Small intestine (tissue), 7 donors: ENCODE measurements at regions not wholly inside any gene's neighbourhood (a gene's known extent, or its start where the extent isn't known, plus 50 kb on each side); places are given as distances from the start of the nearest gene placed in this dataset.

Experiments used
- DNase-seq, 2 donors: peaks; one replicate each; pipeline versions ENCODE4 v3.0.0 to v3.0.0-alpha.2; 2013
- FAIRE-seq: peaks from 2 replicates; lab custom pipeline; 2012; peaks lifted over from hg19 to GRCh38; lab: Jason Lieb, UNC
- H3K27ac ChIP-seq, 3 donors: one replicate each; pipeline ENCODE4 v1.5.1; 2013; ENCODE audit warnings: low read length in 2 of 3, mild to moderate bottlenecking in 2 of 3, control low read depth in 1 of 3, inconsistent platforms in 1 of 3, low read depth in 1 of 3, moderate library complexity in 1 of 3
- H3K27me3 ChIP-seq, 3 donors: one replicate each; pipeline ENCODE4 v1.6.1; 2013; ENCODE audit warnings: low read length in 3 of 3, inconsistent platforms in 1 of 3; ENCODE audit not compliant: control insufficient read depth in 3 of 3, insufficient read depth in 3 of 3
- H3K36me3 ChIP-seq, 3 donors: one replicate each; pipeline ENCODE4 v1.6.1; 2013; ENCODE audit warnings: low read length in 3 of 3, inconsistent platforms in 1 of 3, low read depth in 1 of 3, mild to moderate bottlenecking in 1 of 3, moderate library complexity in 1 of 3; ENCODE audit not compliant: control insufficient read depth in 3 of 3, insufficient read depth in 2 of 3
- H3K4me1 ChIP-seq, 3 donors: one replicate each; pipeline ENCODE4 v1.6.1; 2013; ENCODE audit warnings: low read length in 2 of 3, inconsistent platforms in 1 of 3, low read depth in 1 of 3, mild to moderate bottlenecking in 1 of 3, moderate library complexity in 1 of 3; ENCODE audit not compliant: control insufficient read depth in 3 of 3, insufficient read depth in 2 of 3
- H3K4me3 ChIP-seq, 3 donors: one replicate each; pipeline ENCODE4 v1.5.1; 2013; ENCODE audit warnings: low read length in 3 of 3, control low read depth in 1 of 3, inconsistent platforms in 1 of 3, low read depth in 1 of 3, mild to moderate bottlenecking in 1 of 3, moderate library complexity in 1 of 3
- H3K9me3 ChIP-seq, 2 donors: one replicate each; pipeline ENCODE4 v1.6.1; 2013; ENCODE audit warnings: low read depth in 1 of 2, low read length in 1 of 2; ENCODE audit not compliant: control insufficient read depth in 2 of 2, insufficient read depth in 1 of 2
- WGBS, 3 donors: extraction: QIAGEN DNeasy Blood & Tissue Kit; methylation state at CpG; one replicate each; pipeline ENCODE4 v1.1.7; 2013; 5-methylcytosine and 5-hydroxymethylcytosine counted together
- donor health status: healthy with polysubstance abuse.
- donor health status: control.
- donor health status: control.
- donor health status: Bipolar disorder and iron deficiency.
- donor health status: healthy.

- Histone ChIP-seq H3K27ac (no peak overlapping the region), H3K4me1 (no peaks in the 10 kb centered on the region), H3K9me3 (no peaks in the 10 kb centered on the region), H3K36me3 (no peaks in the 10 kb centered on the region), H3K4me3 (no peak overlapping the region), H3K27me3 (no peaks in the 10 kb centered on the region)
- DNase-seq (peak; percentile 49 to 57), FAIRE-seq (no peak)
- 21 to 39% (median 32%) methylated on average over 6 of the region's 6 CpGs for WGBS, 3 donors
Measured at GRCh38 chr4:115851918-115852766, 738.7 kb upstream of the NDST4 start.

GRCh38 chr4:115850799-115851509 is 737.5 kb upstream of the NDST4 start:
- Histone ChIP-seq H3K27me3 (no peaks in the 10 kb centered on the region), H3K4me1 (no peaks in the 10 kb centered on the region), H3K36me3 (no peaks in the 10 kb centered on the region), H3K27ac (no peak overlapping the region), H3K4me3 (no peak overlapping the region), H3K9me3 (no peaks in the 10 kb centered on the region)
- 67 to 80% (median 79%) methylated on average over 5 of the region's 5 CpGs for WGBS, 3 donors
- FAIRE-seq (no peak), DNase-seq (no peak)

GRCh38 chr4:115844180-115844579 is 730.8 kb upstream of the NDST4 start:
- Histone ChIP-seq H3K9me3 (no peaks in the 10 kb centered on the region), H3K4me3 (no peak overlapping the region)
- peak in 1 of 2 donors; percentile 39 for DNase-seq

GRCh38 chr4:115841871-115842270 is 728.5 kb upstream of the NDST4 start:
- no peaks in the 10 kb centered on the region for H3K4me1 ChIP-seq
- no peaks in the 10 kb centered on the region for H3K27me3 ChIP-seq
- no peak overlapping the region for H3K27ac ChIP-seq
- FAIRE-seq = no peak
- H3K36me3 ChIP-seq = no peaks in the 10 kb centered on the region
- H3K9me3 ChIP-seq = no peaks in the 10 kb centered on the region
- DNase-seq = no peak
- no peak overlapping the region for H3K4me3 ChIP-seq

More at GRCh38 chr4:115844180-115844579, 730.8 kb upstream of the NDST4 start:
- FAIRE-seq = no peak
- Histone ChIP-seq H3K27ac (no peak overlapping the region), H3K36me3 (no peaks in the 10 kb centered on the region), H3K27me3 (no peaks in the 10 kb centered on the region), H3K4me1 (no peaks in the 10 kb centered on the region)
- 10 to 56% (median 34%) methylated on average over 2 of the region's 2 CpGs for WGBS, 3 donors

- no peaks in the 10 kb centered on the region for H3K4me1 ChIP-seq
- H3K36me3 ChIP-seq = no peaks in the 10 kb centered on the region
- H3K4me3 ChIP-seq = no peak overlapping the region
- H3K9me3 ChIP-seq = peaks cover 0 to 8% of the 10 kb centered on the region in 2 donors
- H3K27ac ChIP-seq = no peak overlapping the region
- DNase-seq = no peak
- 54 to 69% (median 69%) methylated on average over 3 of the region's 3 CpGs for WGBS, 3 donors
- FAIRE-seq = no peak
- no peaks in the 10 kb centered on the region for H3K27me3 ChIP-seq
Measured at GRCh38 chr4:115834441-115834840, 721.0 kb upstream of the NDST4 start.

- Histone ChIP-seq H3K9me3 (no peaks in the 10 kb centered on the region), H3K4me1 (no peaks in the 10 kb centered on the region), H3K27me3 (no peaks in the 10 kb centered on the region), H3K4me3 (no peak overlapping the region), H3K27ac (no peak overlapping the region), H3K36me3 (no peaks in the 10 kb centered on the region)
- no peak for FAIRE-seq
- DNase-seq = no peak
- 85 to 97% (median 91%) methylated on average over 1 of the region's 1 CpG for WGBS, 3 donors
Measured at GRCh38 chr4:115824630-115825029, 711.2 kb upstream of the NDST4 start.

GRCh38 chr4:115803825-115804224 is 690.4 kb upstream of the NDST4 start:
- Histone ChIP-seq H3K36me3 (no peaks in the 10 kb centered on the region), H3K27ac (no peak overlapping the region), H3K27me3 (no peaks in the 10 kb centered on the region), H3K9me3 (no peaks in the 10 kb centered on the region), H3K4me1 (no peaks in the 10 kb centered on the region), H3K4me3 (no peak overlapping the region)
- no peak for FAIRE-seq
- no peak for DNase-seq

- H3K36me3 ChIP-seq = no peaks in the 10 kb centered on the region
- DNase-seq = no peak
- WGBS, 3 donors = 71 to 82% (median 79%) methylated on average over 2 of the region's 2 CpGs
Measured at GRCh38 chr4:115790812-115791211, 677.4 kb upstream of the NDST4 start.

More at GRCh38 chr4:115790812-115791211, 677.4 kb upstream of the NDST4 start:
- FAIRE-seq = no peak
- Histone ChIP-seq H3K27me3 (no peaks in the 10 kb centered on the region), H3K9me3 (no peaks in the 10 kb centered on the region), H3K4me1 (no peaks in the 10 kb centered on the region), H3K4me3 (no peak overlapping the region), H3K27ac (no peak overlapping the region)
